T-helper 1 cell treated with Interleukin-12 subunit alpha and Interleukin-12 subunit beta and Interleukin-4 antibody, amounts not matched to agents 30 ng/mL and 1 ng/mL, for 36 hours (primary cell): ENCODE measurements at regions not wholly inside any gene's neighbourhood (a gene's known extent, or its start where the extent isn't known, plus 50 kb on each side); places are given as distances from the start of the nearest gene placed in this dataset.
"Not testable (repeated sequence)": the region's sequence is repeated elsewhere in the genome, so short reads cannot be mapped to it uniquely, and the experiment has no call there.

Experiments used
- intact Hi-C: fragments of 100-400 bp; cut with micrococcal nuclease; formaldehyde crosslinking; loops from one replicate; pipeline ENCODE4 v1.15.1; 2024

GRCh38 chr10:28354511-28354910 is 51.6 kb upstream of the MPP7 start:
- intact Hi-C loops: no loop called here

GRCh38 chr10:28355376-28355775 is 52.5 kb upstream of the MPP7 start:
- intact Hi-C loops: no loop called here

- intact Hi-C loops: no loop called here
Measured at GRCh38 chr10:28359334-28359733, 56.5 kb upstream of the MPP7 start.

GRCh38 chr10:28360175-28360574 is 57.3 kb upstream of the MPP7 start:
- intact Hi-C loops: no loop called here

- intact Hi-C loops: no loop called here
Measured at GRCh38 chr10:28363376-28363775, 60.5 kb upstream of the MPP7 start.

- intact Hi-C loops: loop anchor here (5.0 kb wide), 2 partner anchors 864 to 1124 kb away; partner anchors contain the start of genes ACBD5 and RAB18
Measured at GRCh38 chr10:28365840-28366239, 63.0 kb upstream of the MPP7 start.

- intact Hi-C loops: loop anchor here (5.0 kb wide), 2 partner anchors 865 to 1125 kb away; partner anchors contain the start of genes ACBD5 and RAB18
Measured at GRCh38 chr10:28366994-28367393, 64.1 kb upstream of the MPP7 start.

GRCh38 chr10:28367413-28367812 is 64.5 kb upstream of the MPP7 start:
- intact Hi-C loops: loop anchor here (5.0 kb wide), 2 partner anchors 865 to 1125 kb away; partner anchors contain the start of genes ACBD5 and RAB18

- intact Hi-C loops: loop anchor here (1.0 to 5.0 kb wide), 7 partner anchors 14 to 1126 kb away; partner anchors contain the start of genes ACBD5, MPP7 and RAB18
Measured at GRCh38 chr10:28367929-28368484, 65.1 kb upstream of the MPP7 start.

GRCh38 chr10:28370107-28370835 is 67.4 kb upstream of the MPP7 start:
- intact Hi-C loops: no loop called here

- intact Hi-C loops: not testable (repeated sequence)
Measured at GRCh38 chr10:28371638-28372037, 68.8 kb upstream of the MPP7 start.

GRCh38 chr10:28374036-28374435 is 71.2 kb upstream of the MPP7 start:
- intact Hi-C loops: no loop called here

- intact Hi-C loops: no loop called here
Measured at GRCh38 chr10:28375399-28376354, 72.8 kb upstream of the MPP7 start.

GRCh38 chr10:28378986-28379585 is 76.2 kb upstream of the MPP7 start:
- intact Hi-C loops: no loop called here

- intact Hi-C loops: loop anchor here (1.0 to 10.0 kb wide), 5 partner anchors 47 to 727 kb away; partner anchors contain the start of gene MPP7
Measured at GRCh38 chr10:28381466-28381865, 78.6 kb upstream of the MPP7 start.

GRCh38 chr10:28381903-28382347 is 79.1 kb upstream of the MPP7 start:
- intact Hi-C loops: loop anchor here (1.0 to 10.0 kb wide), 10 partner anchors 12 to 823 kb away; partner anchors contain the start of gene MPP7

GRCh38 chr10:28382525-28383269 is 79.8 kb upstream of the MPP7 start:
- intact Hi-C loops: loop anchor here (1.0 to 10.0 kb wide), 6 partner anchors 12 to 824 kb away; no protein-coding TSS in a partner anchor

- intact Hi-C loops: loop anchor here (10.0 kb wide), 1 partner anchor 730 kb away; no protein-coding TSS in a partner anchor
Measured at GRCh38 chr10:28384557-28384956, 81.7 kb upstream of the MPP7 start.

- intact Hi-C loops: loop anchor here (10.0 kb wide), 1 partner anchor 731 kb away; no protein-coding TSS in a partner anchor
Measured at GRCh38 chr10:28385748-28386502, 83.1 kb upstream of the MPP7 start.
